WERI-Rb-1 (cell line): ENCODE measurements at regions not wholly inside any gene's neighbourhood (a gene's known extent, or its start where the extent isn't known, plus 50 kb on each side); places are given as distances from the start of the nearest gene placed in this dataset.
"Not testable (repeated sequence)": the region's sequence is repeated elsewhere in the genome, so short reads cannot be mapped to it uniquely, and the experiment has no call there.

ENCODE experiments used
- DNase-seq: peaks from one replicate; pipeline ENCODE4 v3.0.0-alpha.2; 2020
- H3K27ac ChIP-seq: fragments of 250-450 bp; sonication (Bioruptor Pico); 2 replicates; pipeline ENCODE4 v1.5.1; 2020; ENCODE audit warnings: mild to moderate bottlenecking, moderate library complexity
- H3K27me3 ChIP-seq: fragments of 250-450 bp; sonication (Bioruptor Pico); 2 replicates; pipeline ENCODE4 v1.5.1; 2021; ENCODE audit warnings: mild to moderate bottlenecking, low read depth, moderate library complexity; ENCODE audit not compliant: insufficient read depth, severe bottlenecking
- H3K36me3 ChIP-seq: fragments of 250-450 bp; sonication (Bioruptor Pico); 2 replicates; pipeline ENCODE4 v1.5.1; 2020; ENCODE audit warnings: mild to moderate bottlenecking, moderate library complexity
- H3K4me3 ChIP-seq: 2 replicates; pipeline ENCODE4 v1.5.1; 2011; ENCODE audit warnings: low read depth, mild to moderate bottlenecking, control low read depth, low read length
- H3K9me3 ChIP-seq: fragments of 250-450 bp; sonication (Bioruptor Pico); 2 replicates; pipeline ENCODE4 v1.5.1; 2021; ENCODE audit warnings: mild to moderate bottlenecking, moderate library complexity; ENCODE audit not compliant: severe bottlenecking
- TF ChIP-seq, protein P1 (sequence below): IDR thresholded peaks from 2 replicates; pipeline ENCODE4 v1.5.1; 2011; ENCODE audit warnings: low read depth, mild to moderate bottlenecking, control low read depth, inconsistent platforms, low read length

DNA sequence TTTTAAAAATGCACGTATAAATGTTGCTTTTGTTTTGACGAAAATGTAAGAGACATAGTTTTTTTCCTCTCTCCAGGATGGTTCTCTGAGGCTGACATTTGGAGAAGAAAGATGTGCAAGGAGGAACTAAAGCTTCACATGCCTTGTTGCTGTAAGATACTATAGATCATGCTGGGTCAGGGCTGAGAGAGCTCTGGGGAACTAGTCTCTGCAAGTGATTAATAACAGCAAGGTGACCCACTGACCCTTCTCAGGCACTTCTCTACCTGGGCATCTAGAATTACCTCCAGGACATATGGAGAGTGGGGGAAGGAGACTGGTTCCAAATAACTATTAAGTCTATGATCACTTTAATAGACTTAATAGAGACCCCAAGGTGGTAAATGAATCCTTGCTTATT is 246.0 kb downstream of the KBTBD8 start:
- Histone ChIP-seq H3K27me3 (no peaks in the 10 kb centered on the region), H3K36me3 (no peaks in the 10 kb centered on the region), H3K4me3 (no peak overlapping the region), H3K27ac (no peak overlapping the region), H3K9me3 (no peaks in the 10 kb centered on the region)
- TF ChIP-seq, protein P1, sequence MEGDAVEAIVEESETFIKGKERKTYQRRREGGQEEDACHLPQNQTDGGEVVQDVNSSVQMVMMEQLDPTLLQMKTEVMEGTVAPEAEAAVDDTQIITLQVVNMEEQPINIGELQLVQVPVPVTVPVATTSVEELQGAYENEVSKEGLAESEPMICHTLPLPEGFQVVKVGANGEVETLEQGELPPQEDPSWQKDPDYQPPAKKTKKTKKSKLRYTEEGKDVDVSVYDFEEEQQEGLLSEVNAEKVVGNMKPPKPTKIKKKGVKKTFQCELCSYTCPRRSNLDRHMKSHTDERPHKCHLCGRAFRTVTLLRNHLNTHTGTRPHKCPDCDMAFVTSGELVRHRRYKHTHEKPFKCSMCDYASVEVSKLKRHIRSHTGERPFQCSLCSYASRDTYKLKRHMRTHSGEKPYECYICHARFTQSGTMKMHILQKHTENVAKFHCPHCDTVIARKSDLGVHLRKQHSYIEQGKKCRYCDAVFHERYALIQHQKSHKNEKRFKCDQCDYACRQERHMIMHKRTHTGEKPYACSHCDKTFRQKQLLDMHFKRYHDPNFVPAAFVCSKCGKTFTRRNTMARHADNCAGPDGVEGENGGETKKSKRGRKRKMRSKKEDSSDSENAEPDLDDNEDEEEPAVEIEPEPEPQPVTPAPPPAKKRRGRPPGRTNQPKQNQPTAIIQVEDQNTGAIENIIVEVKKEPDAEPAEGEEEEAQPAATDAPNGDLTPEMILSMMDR = no peak
- no peak for DNase-seq

DNA sequence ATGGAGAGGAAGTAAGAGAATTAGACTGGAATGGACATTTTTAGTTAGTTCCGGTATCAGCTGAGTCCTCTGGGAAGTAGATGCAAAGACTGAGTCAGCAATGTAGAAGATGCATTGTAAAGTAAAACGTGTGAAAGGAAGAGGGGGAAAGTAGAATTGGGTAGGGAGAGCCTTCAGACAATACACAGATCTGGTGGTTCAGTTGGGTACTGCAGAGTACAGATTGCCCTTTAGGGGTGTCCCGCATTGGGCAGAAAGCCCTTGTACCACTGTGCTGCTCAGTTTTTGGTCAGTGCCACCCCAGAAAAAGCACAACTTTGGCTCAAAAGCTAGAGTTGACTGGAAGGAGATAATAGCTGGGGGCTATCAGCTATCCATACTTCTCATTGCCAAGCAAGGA is 247.4 kb downstream of the KBTBD8 start:
- H3K4me3 ChIP-seq = no peak overlapping the region
- H3K9me3 ChIP-seq = no peaks in the 10 kb centered on the region
- TF ChIP-seq, protein P1 = 0 out of 2 replicates have a peak, but pooled peaks have one; percentile 5
- no peaks in the 10 kb centered on the region for H3K36me3 ChIP-seq
- no peak overlapping the region for H3K27ac ChIP-seq
- H3K27me3 ChIP-seq = no peaks in the 10 kb centered on the region
- DNase-seq = no peak

DNA sequence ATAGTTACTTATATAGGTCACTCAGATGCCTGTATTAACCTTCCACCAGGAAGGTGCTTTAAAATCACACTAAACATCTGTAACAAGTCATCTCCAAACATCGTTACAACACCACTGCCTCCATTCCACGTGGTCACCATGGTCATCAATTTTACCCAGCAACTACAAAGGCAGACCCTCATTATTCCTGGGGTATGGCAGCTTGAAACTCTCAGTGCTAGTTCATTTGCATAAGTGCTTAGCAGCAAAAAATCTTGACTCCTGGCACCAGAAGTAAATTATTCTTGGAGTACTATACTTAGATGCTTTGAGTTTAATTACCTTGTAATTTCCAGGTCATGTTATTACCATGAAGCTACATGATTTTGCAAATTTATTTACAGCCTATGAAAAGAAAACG is 250.6 kb downstream of the KBTBD8 start:
- no peaks in the 10 kb centered on the region for H3K27me3 ChIP-seq
- H3K27ac ChIP-seq = no peak overlapping the region
- no peak for DNase-seq
- TF ChIP-seq, protein P1 = no peak
- H3K9me3 ChIP-seq = no peaks in the 10 kb centered on the region
- H3K4me3 ChIP-seq = no peak overlapping the region
- no peaks in the 10 kb centered on the region for H3K36me3 ChIP-seq

DNA sequence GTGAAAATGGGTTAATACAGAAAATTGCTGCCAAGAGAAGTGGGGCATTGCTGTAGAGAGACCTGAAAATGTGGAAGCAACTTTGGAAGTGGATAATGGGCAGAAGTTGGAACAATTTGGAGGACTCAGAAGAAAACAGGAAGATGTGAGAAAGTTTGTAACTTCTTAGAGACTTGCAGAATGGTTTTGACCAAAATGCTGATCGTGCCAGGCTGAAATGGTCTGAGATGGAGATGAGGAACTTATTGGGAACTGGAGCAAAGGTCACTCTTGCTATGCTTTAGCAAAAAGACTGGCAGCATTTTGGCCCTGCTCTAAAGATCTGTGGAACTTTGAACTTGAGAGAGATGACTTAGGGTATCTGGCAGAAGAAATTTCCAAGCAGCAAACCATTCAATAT is 254.8 kb downstream of the KBTBD8 start:
- H3K27ac ChIP-seq, H3K36me3 ChIP-seq, H3K4me3 ChIP-seq, DNase-seq, H3K9me3 ChIP-seq, H3K27me3 ChIP-seq: not testable (repeated sequence)

DNA sequence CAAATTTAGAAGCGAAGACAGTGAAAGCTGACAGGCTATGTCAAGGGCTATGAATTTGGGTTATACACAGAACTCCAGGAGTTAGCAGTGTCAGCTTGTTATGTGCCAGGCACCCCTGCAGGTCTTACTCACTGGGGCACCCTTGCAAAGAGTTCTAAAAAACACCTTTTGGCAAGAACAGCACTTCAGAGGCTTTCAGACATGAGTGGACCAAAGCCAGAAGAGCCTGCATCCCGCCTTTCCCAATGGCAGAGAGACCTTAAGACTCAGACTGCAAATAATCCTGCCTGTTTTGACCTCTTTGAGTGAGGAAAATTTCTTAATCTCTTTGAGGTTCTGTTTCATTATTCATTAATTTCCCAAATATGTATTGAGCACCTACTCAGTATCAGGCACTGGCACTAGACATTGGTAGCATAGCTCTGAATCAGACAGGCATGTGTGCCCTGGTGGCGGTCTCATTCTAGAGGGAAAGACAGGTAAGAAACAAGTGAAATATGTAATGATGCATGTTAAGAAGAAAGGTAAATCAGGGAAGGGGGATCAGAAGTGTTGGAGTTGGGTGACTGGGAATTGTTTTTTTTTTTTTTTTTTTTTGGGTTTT is 280.0 kb downstream of the KBTBD8 start:
- Histone ChIP-seq H3K36me3 (no peaks in the 10 kb centered on the region), H3K27ac (no peak overlapping the region), H3K9me3 (no peaks in the 10 kb centered on the region), H3K27me3 (no peaks in the 10 kb centered on the region), H3K4me3 (no peak overlapping the region)
- no peak for DNase-seq
- TF ChIP-seq, protein P1 = no peak

DNA sequence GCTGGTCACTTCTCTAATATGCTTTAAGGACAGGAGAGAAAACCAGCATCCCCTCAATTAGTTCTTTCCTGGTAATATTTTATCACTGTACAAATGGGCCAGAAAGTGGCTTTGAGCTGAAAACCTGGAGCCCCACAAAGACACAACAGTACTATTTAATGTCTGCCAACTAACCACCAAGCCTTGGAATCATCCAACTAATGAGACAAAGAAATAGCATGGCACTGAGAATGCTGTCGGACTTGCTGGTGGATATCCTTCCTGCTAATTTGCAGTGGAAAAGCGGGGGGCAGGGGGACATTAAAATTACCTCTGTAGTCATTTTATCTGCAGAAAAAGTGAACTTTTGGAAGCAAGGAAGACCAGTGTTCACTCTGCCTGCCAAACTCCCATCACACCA is 288.5 kb downstream of the KBTBD8 start:
- Histone ChIP-seq H3K27ac (no peak overlapping the region), H3K9me3 (no peaks in the 10 kb centered on the region), H3K36me3 (no peaks in the 10 kb centered on the region), H3K4me3 (no peak overlapping the region), H3K27me3 (no peaks in the 10 kb centered on the region)
- DNase-seq = no peak
- TF ChIP-seq, protein P1 = no peak
